Stimulated activated CD4-positive, alpha-beta T cell treated with anti-CD3 and anti-CD28 coated beads, TNF-alpha, amount 100 ng/mL, for 1 hour (primary cell): ENCODE measurements at regions not wholly inside any gene's neighbourhood (a gene's known extent, or its start where the extent isn't known, plus 50 kb on each side); places are given as distances from the start of the nearest gene placed in this dataset.

Source experiments
- DNase-seq, 3 donors: peaks; one replicate each; pipeline ENCODE4 v3.0.0-alpha.2; 2020; ENCODE audit warnings: low read depth in 3 of 3, low spot score in 1 of 3

- no peak for DNase-seq
Observed at GRCh38 chr2:120496759-120497158, 150.8 kb downstream of the INHBB start.

DNA sequence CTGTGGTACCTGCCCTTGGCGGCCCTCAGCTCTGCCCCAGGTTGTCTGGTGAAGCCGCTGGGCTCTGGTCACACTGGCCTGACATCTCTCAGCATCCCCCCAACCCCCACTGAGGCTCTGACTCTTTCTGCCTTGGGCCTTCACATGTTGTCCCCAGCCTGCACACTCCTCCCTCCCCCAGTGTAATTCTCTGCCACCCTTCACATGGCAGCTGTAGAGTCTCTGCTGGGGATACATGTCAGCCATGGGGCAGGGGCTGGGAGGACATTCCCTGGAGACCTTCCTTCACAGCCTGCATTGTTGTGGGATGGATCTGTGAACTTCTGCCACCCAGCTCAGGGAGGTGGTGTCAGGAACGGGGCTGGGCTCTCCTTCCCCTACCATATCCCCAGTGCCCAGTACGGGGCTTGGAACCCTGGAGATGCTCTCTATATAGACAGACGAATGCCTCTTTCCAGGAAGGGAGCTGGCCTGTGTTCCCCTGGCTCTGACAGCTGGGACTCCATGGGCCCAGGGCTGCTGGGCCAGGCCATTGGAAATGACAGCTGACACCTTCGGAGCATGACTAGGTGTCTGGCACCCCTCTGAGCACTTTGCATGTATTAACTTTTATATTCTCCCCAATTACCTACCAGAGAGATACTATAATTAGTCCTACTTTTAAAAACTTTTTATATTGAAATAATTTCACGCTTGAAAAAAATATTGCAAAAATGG is 151.5 kb downstream of the INHBB start:
- DNase-seq, result no peak

GRCh38 chr2:120498121-120498520 is 152.2 kb downstream of the INHBB start:
- no peak for DNase-seq

- DNase-seq, result no peak
Observed at GRCh38 chr2:120498576-120499394, 152.8 kb downstream of the INHBB start.

DNA sequence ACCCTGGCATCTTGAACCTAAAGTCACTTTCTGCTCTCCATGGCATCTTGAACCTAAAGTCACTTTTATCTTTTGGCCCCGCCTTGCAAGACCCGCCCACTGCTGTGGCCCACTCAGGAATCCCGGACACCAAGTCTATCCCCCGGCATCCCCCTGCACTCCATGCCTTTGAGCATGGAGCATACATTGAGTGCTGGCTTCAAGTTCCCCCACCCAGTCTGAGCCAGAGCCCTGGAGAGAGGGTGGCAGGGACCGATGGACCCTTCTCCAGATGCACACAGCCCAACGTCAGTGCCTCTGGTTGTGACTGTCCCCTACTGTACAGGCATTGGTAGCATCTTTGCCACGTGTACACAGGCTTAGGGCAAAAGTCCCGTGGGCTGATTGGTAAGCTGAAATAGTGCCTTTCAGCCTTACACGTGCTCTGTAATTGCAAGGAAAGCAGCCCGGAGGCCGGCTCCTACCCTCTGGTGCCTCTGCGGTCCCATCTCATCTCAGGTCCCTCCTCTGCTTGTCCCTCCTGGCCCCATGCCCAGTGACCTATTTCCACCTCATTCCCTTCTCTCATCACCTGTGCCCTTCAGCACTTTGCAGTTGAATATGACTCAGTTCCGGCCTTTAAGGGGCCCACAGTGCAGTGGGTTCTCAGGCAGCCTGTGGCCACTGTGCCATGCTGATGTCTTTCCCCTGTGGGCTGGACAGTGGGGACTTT is 154.0 kb downstream of the INHBB start:
- DNase-seq, result no peak

DNA sequence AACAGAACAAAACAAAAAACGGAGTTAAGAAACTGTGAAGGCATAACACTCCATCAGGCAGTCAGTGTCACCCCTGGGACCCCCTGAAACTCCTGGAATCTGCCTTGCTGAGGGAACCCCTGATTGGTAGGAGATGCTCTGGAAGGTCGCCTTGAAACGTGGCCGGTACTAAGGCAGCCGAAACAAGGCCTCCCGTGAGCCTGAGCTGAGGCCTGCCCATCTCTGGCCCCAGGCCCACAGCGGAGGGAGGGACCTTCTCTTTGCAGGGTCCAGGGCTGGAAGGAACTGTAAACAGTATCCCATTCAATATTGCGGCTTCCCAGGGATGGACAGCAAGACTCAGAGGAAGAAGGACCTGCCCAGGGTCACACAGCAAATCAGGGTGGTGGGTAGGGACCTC is 155.7 kb downstream of the INHBB start:
- no peak for DNase-seq

GRCh38 chr2:120502357-120502756 is 156.4 kb downstream of the INHBB start:
- DNase-seq, result no peak

DNA sequence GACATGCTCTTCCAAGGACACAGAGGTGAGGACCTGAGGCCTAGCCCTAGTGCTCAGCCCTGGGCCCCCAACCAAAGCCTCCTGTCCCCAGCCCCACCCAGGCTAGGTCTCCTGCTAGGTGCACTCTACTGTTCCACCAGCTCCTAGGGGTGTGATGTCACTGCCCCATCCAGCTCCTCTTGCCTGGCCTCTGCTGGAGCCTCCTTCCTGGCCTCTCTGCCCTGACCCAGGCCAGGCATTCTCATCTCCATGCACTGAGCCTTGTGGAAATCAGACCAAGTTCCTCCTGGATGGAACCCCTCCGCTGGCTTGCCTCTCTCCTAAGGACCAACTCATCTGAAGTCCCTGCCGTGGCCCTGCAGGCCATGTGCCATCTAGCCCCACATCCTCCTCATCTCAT is 156.8 kb downstream of the INHBB start:
- no peak for DNase-seq

- no peak for DNase-seq
Observed at GRCh38 chr2:120503206-120503792, 157.4 kb downstream of the INHBB start.

GRCh38 chr2:120503793-120504571 is 158.0 kb downstream of the INHBB start:
- DNase-seq, result no peak

- DNase-seq, result no peak
Observed at GRCh38 chr2:120504936-120505705, 159.2 kb downstream of the INHBB start.

GRCh38 chr2:120508567-120509041 is 162.7 kb downstream of the INHBB start:
- DNase-seq, result no peak

GRCh38 chr2:120509213-120509815 is 163.4 kb downstream of the INHBB start:
- no peak for DNase-seq

DNA sequence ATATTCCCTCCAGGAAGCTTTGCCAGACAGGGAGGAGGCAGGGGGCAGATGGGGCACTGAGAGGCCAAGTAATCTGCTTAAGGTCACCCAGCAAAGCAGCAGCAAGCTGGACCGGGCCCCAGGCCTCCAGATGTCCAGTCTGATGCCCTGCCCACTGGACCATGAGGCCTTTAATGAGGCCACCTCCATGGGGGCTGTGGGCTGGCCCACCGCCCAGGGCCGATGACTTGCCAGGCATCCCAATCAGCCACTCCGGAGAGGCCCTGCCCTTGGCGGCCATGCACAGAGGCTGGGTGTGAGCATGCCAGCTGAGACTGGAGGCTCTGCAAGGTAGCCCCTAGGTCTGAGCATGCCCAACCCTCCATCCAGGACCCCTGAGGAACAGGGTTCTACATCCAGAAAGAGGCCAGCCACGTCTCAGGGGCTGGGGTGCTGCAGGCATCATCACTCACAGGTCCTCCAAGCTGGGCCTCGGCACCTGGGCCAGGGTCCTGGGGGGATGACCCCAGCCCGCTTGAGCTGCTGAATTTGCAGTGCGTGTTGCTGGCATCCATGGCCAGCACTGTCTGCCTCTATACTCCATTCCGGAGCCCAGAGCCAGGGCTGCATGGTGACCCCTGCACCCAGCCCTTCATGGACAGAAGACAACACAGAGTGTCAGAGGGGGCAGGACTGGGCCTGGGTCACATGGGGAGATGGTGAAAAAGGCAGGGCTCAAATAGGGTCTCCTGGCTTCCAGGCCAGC is 164.2 kb downstream of the INHBB start:
- no peak for DNase-seq

DNA sequence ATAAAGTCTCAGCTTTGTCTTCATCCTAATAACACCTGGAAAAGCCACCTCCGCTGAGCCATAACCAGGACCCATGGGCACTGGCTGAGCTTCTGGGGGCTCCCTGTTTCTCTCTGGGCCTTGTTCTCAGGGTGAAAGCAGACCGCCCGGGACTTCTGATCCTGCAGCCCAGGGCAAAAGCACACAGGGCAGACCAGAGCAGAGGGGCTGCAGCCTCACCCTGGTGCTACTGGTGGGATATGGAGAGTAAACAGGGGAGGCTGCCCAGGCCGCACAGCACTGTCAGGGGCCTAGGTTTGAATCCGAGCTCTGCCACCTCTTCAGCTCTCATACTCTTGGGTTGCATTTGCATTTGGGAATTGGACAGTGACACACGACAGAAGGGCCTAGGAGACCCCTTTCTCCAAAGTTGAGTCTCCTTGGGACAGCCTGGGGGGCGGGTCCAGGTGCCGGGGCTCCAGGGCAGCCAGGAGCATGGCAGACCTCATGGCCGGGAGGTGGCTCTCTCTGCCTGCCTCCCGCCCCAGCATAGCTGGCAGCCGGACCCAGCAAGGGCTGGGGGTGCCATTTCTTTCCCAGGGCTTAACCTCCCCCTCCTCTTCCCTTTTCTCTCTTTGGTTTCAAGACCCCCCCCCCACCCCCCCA is 164.9 kb downstream of the INHBB start:
- no peak for DNase-seq

DNA sequence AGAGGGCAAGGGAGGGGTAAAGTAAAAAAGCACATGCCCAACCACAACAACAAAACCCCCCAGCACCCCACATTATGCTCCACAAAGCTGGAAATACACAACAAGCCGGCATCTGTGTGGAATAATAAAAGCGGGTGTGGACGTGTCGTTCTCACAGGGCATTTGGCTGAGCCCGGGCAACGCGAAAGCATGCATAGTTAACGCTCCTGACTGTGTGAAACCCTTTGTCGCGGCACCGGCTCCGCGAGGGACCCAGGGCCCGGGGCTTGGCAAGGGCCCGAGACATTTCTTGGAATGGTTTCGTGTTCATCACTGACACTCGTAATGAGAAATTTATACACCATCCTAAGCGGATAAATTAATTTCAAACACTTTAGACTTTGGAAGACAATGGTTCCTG is 165.6 kb downstream of the INHBB start:
- no peak for DNase-seq

DNA sequence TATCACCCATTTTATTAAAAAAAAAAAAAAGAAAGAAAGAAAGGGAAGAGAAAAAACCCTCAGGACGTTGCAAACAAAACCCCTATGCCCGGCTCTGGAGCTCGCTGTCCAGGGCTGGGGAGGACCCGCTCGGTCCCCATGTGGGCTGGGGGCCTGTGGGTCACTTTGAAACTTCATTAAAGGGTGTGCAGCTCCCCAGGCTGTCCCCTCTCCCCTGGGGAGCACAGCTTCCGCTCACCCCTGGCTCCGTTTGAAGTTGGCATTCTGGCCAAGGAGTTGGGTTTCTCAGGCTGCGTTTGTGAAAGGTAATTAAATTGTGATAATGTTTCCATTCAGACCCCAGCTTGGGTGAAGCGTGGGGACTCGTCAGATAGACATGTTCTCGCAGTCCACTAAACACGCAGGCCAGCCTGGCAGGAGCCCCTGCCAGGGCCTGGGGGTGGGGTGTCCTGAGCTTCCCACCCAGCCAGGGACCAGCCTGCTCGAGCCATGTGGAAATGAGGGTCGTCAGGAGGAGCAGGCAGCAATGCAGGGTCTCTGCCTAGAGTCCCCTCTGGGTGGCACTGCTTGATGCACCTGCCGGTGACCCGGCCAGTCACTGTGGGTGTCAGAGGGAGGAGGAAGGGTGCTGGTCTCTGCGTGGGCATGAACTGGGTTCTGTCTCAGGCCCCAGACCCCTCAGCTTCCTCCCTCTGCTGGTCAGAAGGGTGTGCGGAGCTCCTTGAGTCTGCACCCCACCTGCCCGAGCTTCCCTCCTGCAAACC is 166.2 kb downstream of the INHBB start:
- no peak for DNase-seq
